KMS-11 (cell line): ENCODE measurements at regions not wholly inside any gene's neighbourhood (a gene's known extent, or its start where the extent isn't known, plus 50 kb on each side); places are given as distances from the start of the nearest gene placed in this dataset.

Source experiments
- H2AFZ ChIP-seq: fragments of 200-600 bp; sonication (generic); 2 replicates; pipeline ENCODE4 v1.6.1; 2016; ENCODE audit warnings: antibody characterized with exemption, mixed run types, low read depth
- H3K27ac ChIP-seq: fragments of 200-600 bp; sonication (generic); 2 replicates; pipeline ENCODE4 v1.6.1; 2016; ENCODE audit warnings: mild to moderate bottlenecking, mixed run types
- H3K27me3 ChIP-seq: fragments of 200-600 bp; sonication (generic); 2 replicates; pipeline ENCODE4 v1.6.1; 2017; ENCODE audit warnings: mild to moderate bottlenecking, low read depth, mixed run types, moderate library complexity; ENCODE audit not compliant: insufficient read depth
- H3K36me3 ChIP-seq: fragments of 200-600 bp; sonication (generic); 2 replicates; pipeline ENCODE4 v1.6.1; 2017; ENCODE audit warnings: mild to moderate bottlenecking, mixed run types; ENCODE audit not compliant: insufficient read depth
- H3K4me1 ChIP-seq: fragments of 200-600 bp; sonication (generic); 2 replicates; pipeline ENCODE4 v1.6.1; 2016; ENCODE audit warnings: mild to moderate bottlenecking, low read depth, mixed run types; ENCODE audit not compliant: poor library complexity, severe bottlenecking
- H3K4me2 ChIP-seq: fragments of 200-600 bp; sonication (generic); 2 replicates; pipeline ENCODE4 v1.7.0; 2016; ENCODE audit warnings: mild to moderate bottlenecking, mixed run types
- H3K4me3 ChIP-seq: fragments of 200-600 bp; sonication (generic); IDR thresholded peaks from 2 replicates; pipeline ENCODE4 v1.6.1; 2017; ENCODE audit warnings: low read depth, low read length, mixed read lengths; ENCODE audit not compliant: insufficient read depth
- H3K79me2 ChIP-seq: fragments of 200-600 bp; sonication (generic); 2 replicates; pipeline ENCODE4 v1.6.1; 2016; ENCODE audit warnings: low read depth, mixed run types; ENCODE audit not compliant: insufficient read depth
- H3K9ac ChIP-seq: fragments of 200-600 bp; sonication (generic); 2 replicates; pipeline ENCODE4 v1.6.1; 2016; ENCODE audit warnings: mild to moderate bottlenecking, mixed run types
- H4K20me1 ChIP-seq: fragments of 200-600 bp; sonication (generic); 2 replicates; pipeline ENCODE4 v1.6.1; 2016; ENCODE audit warnings: mild to moderate bottlenecking, mixed run types; ENCODE audit not compliant: insufficient read depth
- CTCF ChIP-seq: fragments of 200-600 bp; sonication (generic); conservative IDR thresholded peaks from 2 replicates; pipeline ENCODE4 v1.6.1; 2017; ENCODE audit warnings: low read depth, mild to moderate bottlenecking, antibody characterized with exemption, low read length, moderate library complexity, mixed read lengths

- H2AFZ ChIP-seq = no peak overlapping the region
- H3K4me2 ChIP-seq = no peak overlapping the region
- H4K20me1 ChIP-seq = no peaks in the 10 kb centered on the region
- H3K27ac ChIP-seq = no peak overlapping the region
- TF ChIP-seq CTCF = no peak
- H3K79me2 ChIP-seq = no peaks in the 10 kb centered on the region
- no peaks in the 10 kb centered on the region for H3K27me3 ChIP-seq
- no peaks in the 10 kb centered on the region for H3K4me1 ChIP-seq
- H3K4me3 ChIP-seq = no peak overlapping the region
- H3K9ac ChIP-seq = no peak overlapping the region
- no peaks in the 10 kb centered on the region for H3K36me3 ChIP-seq
Measured at GRCh38 chr4:156558373-156559025, 413.1 kb downstream of the PDGFC start.

DNA sequence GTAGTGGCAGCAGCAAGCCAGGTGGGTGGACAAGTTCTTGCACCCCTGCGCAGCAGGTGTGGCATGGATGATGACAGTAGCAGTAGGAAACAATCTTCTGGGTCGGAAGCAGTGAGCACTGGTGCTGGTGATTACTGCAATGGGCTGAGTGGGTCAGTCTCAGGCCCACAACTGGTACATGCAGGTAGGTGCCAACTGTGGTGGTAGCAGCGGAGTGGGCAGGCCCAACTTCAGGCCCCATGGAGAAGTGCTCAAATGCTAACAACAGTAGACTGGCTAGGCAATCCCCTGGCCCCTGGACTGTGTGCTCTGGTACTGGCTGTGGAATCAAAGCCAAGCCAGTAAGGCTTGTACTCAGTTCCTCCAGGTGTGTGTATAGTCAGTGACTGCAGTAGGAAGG, 413.7 kb downstream of the PDGFC start:
- Histone ChIP-seq H3K27ac (no peak overlapping the region), H3K4me1 (no peaks in the 10 kb centered on the region), H3K9ac (no peak overlapping the region), H3K4me3 (no peak overlapping the region), H3K27me3 (no peaks in the 10 kb centered on the region), H4K20me1 (no peaks in the 10 kb centered on the region), H3K79me2 (no peaks in the 10 kb centered on the region), H3K36me3 (no peaks in the 10 kb centered on the region), H2AFZ (no peak overlapping the region), H3K4me2 (no peak overlapping the region)
- TF ChIP-seq CTCF = no peak

DNA sequence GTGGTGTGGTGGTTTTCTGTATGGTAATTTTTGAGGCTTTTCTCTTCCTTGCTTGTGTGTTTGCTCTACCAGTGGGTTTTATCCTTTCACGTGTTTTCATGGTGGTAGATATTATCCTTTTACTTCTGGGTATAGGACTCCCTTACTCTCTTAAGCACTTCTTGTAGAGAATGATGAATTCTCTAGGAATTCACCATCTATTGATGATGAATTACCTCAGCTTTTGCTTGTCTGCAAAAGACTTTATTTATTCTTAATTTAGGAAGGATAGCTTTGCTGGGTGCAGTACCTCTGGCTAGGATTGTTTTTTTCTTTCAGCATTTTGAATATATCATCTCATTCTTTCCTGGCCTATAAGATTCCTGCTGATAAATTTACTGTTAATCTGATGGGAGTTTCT, 415.3 kb downstream of the PDGFC start:
- H3K9ac ChIP-seq = no peak overlapping the region
- H4K20me1 ChIP-seq = no peaks in the 10 kb centered on the region
- no peaks in the 10 kb centered on the region for H3K79me2 ChIP-seq
- no peaks in the 10 kb centered on the region for H3K4me1 ChIP-seq
- H3K36me3 ChIP-seq = no peaks in the 10 kb centered on the region
- no peaks in the 10 kb centered on the region for H3K27me3 ChIP-seq
- no peak overlapping the region for H3K4me2 ChIP-seq
- no peak overlapping the region for H3K27ac ChIP-seq
- no peak for TF ChIP-seq CTCF
- no peak overlapping the region for H2AFZ ChIP-seq
- no peak overlapping the region for H3K4me3 ChIP-seq

GRCh38 chr4:156553659-156554058, 417.9 kb downstream of the PDGFC start:
- Histone ChIP-seq H3K27me3 (no peaks in the 10 kb centered on the region), H3K27ac (no peak overlapping the region), H3K4me3 (no peak overlapping the region), H4K20me1 (no peaks in the 10 kb centered on the region), H3K79me2 (no peaks in the 10 kb centered on the region), H3K36me3 (no peaks in the 10 kb centered on the region), H3K4me2 (no peak overlapping the region), H2AFZ (no peak overlapping the region), H3K4me1 (no peaks in the 10 kb centered on the region), H3K9ac (no peak overlapping the region)
- TF ChIP-seq CTCF = no peak
